ENCODE measurements at regions not wholly inside any gene's neighbourhood (a gene's known extent, or its start where the extent isn't known, plus 50 kb on each side); places are given as distances from the start of the nearest gene placed in this dataset.

GRCh38 chr7:110095372-110096052, 995.4 kb upstream of the LRRN3 start (continued):
- TF ChIP-seq, protein P1, sequence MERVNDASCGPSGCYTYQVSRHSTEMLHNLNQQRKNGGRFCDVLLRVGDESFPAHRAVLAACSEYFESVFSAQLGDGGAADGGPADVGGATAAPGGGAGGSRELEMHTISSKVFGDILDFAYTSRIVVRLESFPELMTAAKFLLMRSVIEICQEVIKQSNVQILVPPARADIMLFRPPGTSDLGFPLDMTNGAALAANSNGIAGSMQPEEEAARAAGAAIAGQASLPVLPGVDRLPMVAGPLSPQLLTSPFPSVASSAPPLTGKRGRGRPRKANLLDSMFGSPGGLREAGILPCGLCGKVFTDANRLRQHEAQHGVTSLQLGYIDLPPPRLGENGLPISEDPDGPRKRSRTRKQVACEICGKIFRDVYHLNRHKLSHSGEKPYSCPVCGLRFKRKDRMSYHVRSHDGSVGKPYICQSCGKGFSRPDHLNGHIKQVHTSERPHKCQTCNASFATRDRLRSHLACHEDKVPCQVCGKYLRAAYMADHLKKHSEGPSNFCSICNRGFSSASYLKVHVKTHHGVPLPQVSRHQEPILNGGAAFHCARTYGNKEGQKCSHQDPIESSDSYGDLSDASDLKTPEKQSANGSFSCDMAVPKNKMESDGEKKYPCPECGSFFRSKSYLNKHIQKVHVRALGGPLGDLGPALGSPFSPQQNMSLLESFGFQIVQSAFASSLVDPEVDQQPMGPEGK (CRISPR knock-in tag; IDR thresholded peaks at IDR 0.05; ENCODE audit: borderline replicate concordance) = peak; percentile 76; the same call in 1 of the 2 replicates
- TF ChIP-seq, protein P2, sequence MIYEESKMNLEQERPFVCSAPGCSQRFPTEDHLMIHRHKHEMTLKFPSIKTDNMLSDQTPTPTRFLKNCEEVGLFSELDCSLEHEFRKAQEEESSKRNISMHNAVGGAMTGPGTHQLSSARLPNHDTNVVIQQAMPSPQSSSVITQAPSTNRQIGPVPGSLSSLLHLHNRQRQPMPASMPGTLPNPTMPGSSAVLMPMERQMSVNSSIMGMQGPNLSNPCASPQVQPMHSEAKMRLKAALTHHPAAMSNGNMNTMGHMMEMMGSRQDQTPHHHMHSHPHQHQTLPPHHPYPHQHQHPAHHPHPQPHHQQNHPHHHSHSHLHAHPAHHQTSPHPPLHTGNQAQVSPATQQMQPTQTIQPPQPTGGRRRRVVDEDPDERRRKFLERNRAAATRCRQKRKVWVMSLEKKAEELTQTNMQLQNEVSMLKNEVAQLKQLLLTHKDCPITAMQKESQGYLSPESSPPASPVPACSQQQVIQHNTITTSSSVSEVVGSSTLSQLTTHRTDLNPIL (CRISPR knock-in tag; IDR thresholded peaks at IDR 0.05; ENCODE audit: low read depth) = peak; percentile 96
- no peak; the same call in 1 of the 2 replicates for TF ChIP-seq PPARA (CRISPR knock-in tag; IDR thresholded peaks at IDR 0.05; ENCODE audit: borderline replicate concordance)

DNA sequence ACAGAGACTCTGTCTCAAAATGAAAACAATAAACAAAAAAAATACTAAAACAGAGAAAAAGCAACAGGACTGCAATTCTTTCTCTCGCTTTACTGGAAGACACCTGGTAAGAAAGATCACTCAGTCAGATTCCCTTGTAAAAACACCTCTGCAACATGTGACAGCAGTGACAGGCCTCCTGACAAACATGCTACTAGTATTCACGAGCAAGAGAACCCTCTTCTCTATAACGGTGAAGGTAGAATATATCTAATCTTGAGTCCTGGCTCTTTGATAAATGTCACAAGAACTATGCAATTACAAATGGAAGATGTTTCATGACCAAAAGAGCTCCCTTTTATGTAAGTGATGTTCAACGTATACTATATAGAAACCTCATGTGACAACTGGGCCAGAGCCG, 986.7 kb upstream of the LRRN3 start:
- no peak for TF ChIP-seq RARB (CRISPR knock-in tag; IDR thresholded peaks at IDR 0.05)
- no peak for TF ChIP-seq CSRNP3 (CRISPR knock-in tag; IDR thresholded peaks at IDR 0.05)
- no peak for TF ChIP-seq OSR1 (CRISPR knock-in tag; IDR thresholded peaks at IDR 0.05)
- TF ChIP-seq ESRRG (CRISPR knock-in tag; IDR thresholded peaks at IDR 0.05) = no peak
- TF ChIP-seq ZC3H10 (CRISPR knock-in tag; IDR thresholded peaks at IDR 0.05) = no peak
- no peak for TF ChIP-seq TCF4 (CRISPR knock-in tag; IDR thresholded peaks at IDR 0.05; ENCODE audit: borderline replicate concordance)
- no peak for TF ChIP-seq TSHZ2 (CRISPR knock-in tag; IDR thresholded peaks at IDR 0.05)
- no peak for TF ChIP-seq TOX (CRISPR knock-in tag; IDR thresholded peaks at IDR 0.05; ENCODE audit: borderline replicate concordance)
- no peak for TF ChIP-seq POU6F1 (CRISPR knock-in tag; IDR thresholded peaks at IDR 0.05; ENCODE audit: borderline replicate concordance, low read depth)
- no peak for TF ChIP-seq ZNF8 (CRISPR knock-in tag; IDR thresholded peaks at IDR 0.05)
- ATAC-seq = no peak

DNA sequence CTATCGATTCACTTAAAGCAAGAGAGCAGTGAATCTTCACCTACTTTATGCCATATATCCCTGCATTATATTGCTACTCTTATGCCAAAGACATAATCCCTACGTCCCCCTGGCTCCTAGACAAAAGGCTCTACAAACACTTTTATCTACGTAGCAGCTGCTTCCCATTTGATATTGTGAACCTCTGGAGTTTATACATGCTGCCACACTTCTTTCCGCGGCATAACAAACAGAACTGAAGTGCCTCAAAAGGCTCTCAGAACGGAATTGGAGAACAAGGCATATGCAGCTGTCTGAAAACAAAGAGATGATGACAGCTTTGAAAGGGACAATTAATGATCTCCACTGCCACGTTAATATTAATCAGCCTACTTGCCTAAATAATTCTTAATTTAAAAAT, 985.6 kb upstream of the LRRN3 start:
- ATAC-seq = no peak
- no peak for TF ChIP-seq GLIS3 (CRISPR knock-in tag; IDR thresholded peaks at IDR 0.05)
- TF ChIP-seq CSDC2 (CRISPR knock-in tag; IDR thresholded peaks at IDR 0.05) = no peak
- TF ChIP-seq POU6F1 (CRISPR knock-in tag; IDR thresholded peaks at IDR 0.05; ENCODE audit: borderline replicate concordance, low read depth) = no peak
- TF ChIP-seq ARNTL (CRISPR knock-in tag; IDR thresholded peaks at IDR 0.05; ENCODE audit: borderline replicate concordance, low read depth) = no peak
- no peak for TF ChIP-seq ZFP30 (CRISPR knock-in tag; IDR thresholded peaks at IDR 0.05)
- no peak for TF ChIP-seq ZNF8 (CRISPR knock-in tag; IDR thresholded peaks at IDR 0.05)
- no peak for TF ChIP-seq ZC3H10 (CRISPR knock-in tag; IDR thresholded peaks at IDR 0.05)
- TF ChIP-seq TOX (CRISPR knock-in tag; IDR thresholded peaks at IDR 0.05; ENCODE audit: borderline replicate concordance) = no peak
- no peak for TF ChIP-seq RARB (CRISPR knock-in tag; IDR thresholded peaks at IDR 0.05)
- TF ChIP-seq, protein P2 (CRISPR knock-in tag; IDR thresholded peaks at IDR 0.05; ENCODE audit: low read depth) = no peak
- no peak for TF ChIP-seq ISL1 (CRISPR knock-in tag; IDR thresholded peaks at IDR 0.05)
- no peak for TF ChIP-seq BACH2 (CRISPR knock-in tag; IDR thresholded peaks at IDR 0.05; ENCODE audit: borderline replicate concordance)
- no peak for TF ChIP-seq ZNF565 (CRISPR knock-in tag; conservative IDR thresholded peaks at IDR 0.05; ENCODE audit: low read depth)
- no peak for TF ChIP-seq TSHZ2 (CRISPR knock-in tag; IDR thresholded peaks at IDR 0.05)
- no peak for TF ChIP-seq PPARA (CRISPR knock-in tag; IDR thresholded peaks at IDR 0.05; ENCODE audit: borderline replicate concordance)
- no peak for TF ChIP-seq ZNF70 (CRISPR knock-in tag; IDR thresholded peaks at IDR 0.05)
- no peak for TF ChIP-seq ZFP3 (CRISPR knock-in tag; IDR thresholded peaks at IDR 0.05)

Data from SK-N-SH treated with all-trans-retinoic acid at 6 μM for 48 hours (cell line).